HK-2 (cell line): ENCODE measurements at regions not wholly inside any gene's neighbourhood (a gene's known extent, or its start where the extent isn't known, plus 50 kb on each side); places are given as distances from the start of the nearest gene placed in this dataset.

Source experiments
- DNase-seq: peaks from one replicate; pipeline ENCODE4 v3.0.0-alpha.2; 2018; ENCODE audit not compliant: unreplicated experiment

GRCh38 chr10:64503429-64503828, 982.2 kb downstream of the REEP3 start:
- no peak for DNase-seq

- no peak for DNase-seq
These were observed 984.3 kb downstream of the REEP3 start for GRCh38 chr10:64505501-64505900.

DNA sequence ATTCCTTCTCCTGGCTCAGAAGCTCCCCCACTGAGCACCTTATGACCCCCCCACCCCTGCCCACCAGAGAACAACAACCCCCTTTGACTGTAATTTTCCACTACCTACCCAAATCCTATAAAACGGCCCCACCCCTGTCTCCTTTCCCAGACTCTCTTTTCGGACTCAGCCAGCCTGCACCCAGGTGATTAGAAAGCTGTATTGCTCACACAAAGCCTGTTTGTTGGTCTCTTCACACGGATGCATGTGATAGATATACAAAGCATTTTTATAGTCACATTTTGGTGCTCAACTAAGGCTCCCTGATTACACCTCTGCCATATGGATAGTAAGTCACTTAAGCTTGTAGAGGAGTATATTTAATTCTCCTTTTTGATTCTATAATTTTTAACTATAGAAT, 985.8 kb downstream of the REEP3 start:
- no peak for DNase-seq

DNA sequence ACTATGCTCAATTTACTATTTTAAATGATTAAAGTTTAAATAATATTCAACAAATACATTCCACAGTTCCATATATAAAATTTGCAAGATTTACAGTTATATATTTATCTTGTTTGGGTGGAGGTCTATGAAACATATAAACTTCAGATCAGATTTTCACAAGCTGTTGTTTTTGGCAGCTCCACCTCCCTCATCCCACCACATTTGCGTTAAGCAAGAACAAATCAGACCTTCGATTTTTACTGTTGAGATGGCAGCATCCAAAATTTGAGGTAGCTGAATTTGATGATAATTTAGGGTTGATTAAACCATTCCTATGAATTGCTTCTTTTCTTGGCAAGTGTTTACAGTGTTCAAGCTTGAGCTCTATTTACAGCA, 986.4 kb downstream of the REEP3 start:
- DNase-seq, result no peak

GRCh38 chr10:64508029-64508661, 986.9 kb downstream of the REEP3 start:
- DNase-seq, result no peak

DNA sequence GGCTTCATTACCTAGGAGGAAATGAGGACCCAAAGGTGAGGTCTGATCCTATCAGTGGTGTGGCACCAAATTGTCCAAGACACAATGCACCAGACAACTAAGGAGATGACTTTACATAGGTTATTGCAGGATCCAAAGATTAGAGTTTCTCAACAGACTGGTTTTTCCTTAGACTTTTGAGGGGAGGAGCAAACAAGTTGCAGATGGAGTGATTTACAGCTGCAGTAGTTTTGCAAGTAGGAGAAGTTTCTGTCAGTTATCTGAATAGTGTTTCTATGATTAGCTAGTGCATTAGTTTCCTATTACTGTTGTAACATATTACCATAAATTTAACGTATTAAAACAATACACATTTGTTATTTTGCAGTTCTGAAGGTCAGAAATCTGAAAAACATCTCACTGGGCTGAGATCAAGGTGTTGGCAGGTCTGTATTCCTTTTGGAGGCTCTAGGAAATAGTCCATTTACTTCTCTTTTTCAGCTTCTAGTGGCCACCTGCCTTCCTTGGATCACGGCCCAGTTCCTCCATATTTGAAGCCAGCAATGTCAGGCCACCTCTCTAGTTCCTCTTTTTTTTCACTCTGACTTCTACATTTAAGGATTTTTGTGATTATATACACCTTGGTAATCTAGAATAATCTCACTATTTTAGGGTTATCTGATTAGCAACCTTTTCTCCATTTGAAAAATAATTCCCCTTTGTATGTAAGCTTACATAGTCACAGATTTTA, 994.9 kb downstream of the REEP3 start:
- no peak for DNase-seq

DNA sequence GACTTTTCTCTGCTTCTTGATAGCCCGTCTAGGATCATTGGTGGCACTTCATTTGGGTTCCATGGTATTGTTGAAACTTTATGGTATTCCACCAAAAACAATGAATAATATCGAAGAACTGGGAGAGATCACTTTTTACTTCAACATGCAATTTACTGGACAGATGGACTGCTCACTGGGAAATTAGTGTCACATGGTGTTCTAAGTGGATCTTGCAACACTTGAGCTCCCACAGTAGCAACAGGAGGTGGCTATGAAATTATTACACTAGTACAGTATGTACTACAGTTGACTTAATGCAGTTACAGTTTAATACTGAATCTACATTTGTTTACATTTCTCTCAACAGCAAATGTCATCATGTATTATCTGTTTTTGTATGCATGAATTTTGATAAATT, 997.3 kb downstream of the REEP3 start:
- no peak for DNase-seq

DNA sequence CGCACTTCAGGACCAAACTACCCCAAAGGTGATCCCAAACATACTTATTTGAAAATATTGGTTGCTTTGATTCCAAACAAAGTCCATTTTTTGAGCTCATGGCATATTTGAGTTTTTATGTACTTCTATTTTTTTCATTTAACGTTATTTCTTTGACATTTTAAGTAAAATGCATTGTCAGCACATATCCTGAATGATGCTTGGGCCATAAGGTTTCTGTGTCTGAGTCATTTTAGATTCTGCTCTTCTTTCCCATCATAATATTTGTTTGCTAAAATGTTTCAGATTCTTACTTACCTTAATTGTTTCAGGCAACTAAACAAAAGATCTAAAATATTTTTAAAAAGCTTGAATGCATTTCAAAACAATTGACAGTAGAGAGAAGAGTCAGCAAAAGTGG, 998.2 kb downstream of the REEP3 start:
- no peak for DNase-seq

- DNase-seq, result no peak
These were observed 998.6 kb downstream of the REEP3 start for GRCh38 chr10:64519831-64520230.

DNA sequence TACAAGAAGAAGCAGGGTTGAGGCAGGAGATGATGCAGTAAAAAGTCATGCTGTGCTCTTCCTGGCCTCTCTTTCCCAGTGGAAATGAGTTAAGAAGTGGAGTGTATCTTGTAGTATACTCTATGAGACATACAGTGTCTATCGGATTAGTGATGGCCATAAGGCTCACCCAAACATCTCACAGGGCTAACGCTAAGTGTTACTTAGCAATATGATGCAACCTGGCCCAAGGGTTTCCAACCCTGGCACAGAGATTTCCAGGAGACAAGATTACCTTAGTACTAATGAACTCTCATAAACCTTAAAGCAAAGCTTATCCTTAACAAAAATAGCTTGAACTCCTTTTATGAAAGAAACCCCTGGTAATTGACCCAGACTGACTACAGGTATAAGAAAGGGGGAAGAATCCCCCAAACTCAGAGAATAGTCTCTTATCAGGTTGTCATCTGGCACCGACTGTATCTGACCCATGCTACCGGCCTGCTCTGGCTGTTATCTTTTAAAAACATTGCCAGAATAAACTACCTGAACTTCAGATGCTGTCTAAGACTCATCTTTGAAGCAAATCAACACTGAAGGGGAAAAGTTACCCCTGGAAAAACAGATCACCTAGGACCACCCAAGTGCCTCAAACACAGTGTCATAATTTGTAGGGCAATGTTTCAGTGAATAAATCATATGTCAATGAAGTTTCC, 1002.0 kb downstream of the REEP3 start:
- no peak for DNase-seq

DNA sequence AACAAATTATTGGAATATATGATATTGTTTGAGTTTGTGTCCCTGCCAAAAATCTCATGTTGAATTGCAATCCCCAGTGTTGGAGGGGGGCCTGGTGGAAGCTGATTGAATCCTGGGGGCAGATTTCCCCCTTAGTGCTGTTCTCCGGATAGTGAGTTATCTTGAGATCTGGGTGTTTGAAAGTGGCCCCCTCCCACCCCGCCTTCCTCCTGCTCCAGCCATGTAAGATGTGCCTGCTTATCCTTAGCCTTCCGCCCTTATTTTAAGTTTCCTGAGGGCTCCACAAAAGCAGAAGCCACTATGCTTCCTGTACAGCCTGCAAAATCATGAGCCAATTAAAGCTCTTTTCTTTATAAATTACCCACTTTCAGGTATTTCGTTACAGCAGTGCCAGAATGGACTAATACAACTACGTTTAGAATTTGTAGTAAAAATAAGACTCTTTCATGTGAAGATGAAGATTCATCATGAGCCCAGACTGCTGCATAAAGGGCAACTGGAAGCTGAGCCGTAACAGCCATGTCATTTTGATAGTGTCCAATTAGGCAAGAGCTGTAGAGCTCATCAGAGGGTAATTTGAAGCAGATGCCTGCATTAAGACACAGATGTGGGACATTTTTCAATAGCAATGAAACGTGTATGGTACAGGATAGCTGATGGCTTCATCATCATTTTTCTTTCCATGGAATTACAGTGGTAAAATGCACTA, 1007.2 kb downstream of the REEP3 start:
- DNase-seq, result no peak

DNA sequence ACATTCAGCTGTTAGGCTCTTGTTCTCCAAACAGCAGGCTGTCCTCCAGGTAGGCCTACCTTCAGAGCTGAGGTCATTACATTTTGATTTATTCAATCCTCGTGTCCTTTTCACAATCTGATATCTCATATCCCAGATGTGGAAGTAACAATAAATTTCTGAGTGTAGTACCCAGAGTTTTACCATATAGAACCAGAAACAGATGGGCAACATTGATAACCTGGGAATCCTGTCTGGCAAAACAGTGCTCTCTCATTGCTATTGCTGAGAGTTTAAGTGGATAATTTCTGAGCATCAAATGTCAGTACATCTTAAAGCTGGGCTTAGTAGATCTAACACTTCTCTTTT, 1007.8 kb downstream of the REEP3 start:
- DNase-seq, result no peak

- DNase-seq, result no peak
These were observed 1013.4 kb downstream of the REEP3 start for GRCh38 chr10:64534616-64535015.

DNA sequence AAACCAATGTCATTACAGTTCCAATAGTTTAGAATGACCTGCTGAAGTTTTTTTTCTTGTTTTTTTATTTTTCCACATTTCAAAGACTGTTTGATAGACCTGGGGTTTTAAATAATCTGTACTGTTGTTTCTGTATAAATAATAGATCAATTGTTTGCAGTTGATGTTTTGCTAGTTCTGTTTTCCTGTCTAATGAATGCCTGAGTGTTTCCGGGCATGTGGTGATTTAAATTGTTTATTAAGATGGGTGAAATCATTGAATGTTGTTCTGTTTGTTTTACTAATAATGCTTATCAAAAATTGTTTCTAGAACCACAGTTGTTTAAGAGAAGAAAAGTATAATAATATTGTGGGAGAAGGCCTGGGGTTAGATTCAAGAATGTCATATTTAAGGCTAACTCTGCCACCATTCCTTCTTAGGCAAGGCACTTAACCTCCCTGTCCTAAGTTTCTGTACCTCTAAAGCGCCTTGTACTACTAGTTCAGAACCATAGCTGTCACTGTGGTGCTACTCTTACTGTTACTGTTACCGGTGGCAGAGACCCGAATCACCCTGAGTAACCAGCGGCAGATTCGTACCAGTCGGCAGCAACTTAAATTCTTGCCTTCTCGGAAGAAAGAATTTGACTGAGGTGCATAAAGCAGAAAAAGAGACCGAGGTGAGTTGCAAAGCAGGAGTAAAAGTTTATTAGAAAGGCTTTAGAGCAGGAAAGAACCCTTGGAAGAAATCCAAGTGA, 1014.1 kb downstream of the REEP3 start:
- no peak for DNase-seq

- no peak for DNase-seq
These were observed 1015.9 kb downstream of the REEP3 start for GRCh38 chr10:64537112-64537511.

DNA sequence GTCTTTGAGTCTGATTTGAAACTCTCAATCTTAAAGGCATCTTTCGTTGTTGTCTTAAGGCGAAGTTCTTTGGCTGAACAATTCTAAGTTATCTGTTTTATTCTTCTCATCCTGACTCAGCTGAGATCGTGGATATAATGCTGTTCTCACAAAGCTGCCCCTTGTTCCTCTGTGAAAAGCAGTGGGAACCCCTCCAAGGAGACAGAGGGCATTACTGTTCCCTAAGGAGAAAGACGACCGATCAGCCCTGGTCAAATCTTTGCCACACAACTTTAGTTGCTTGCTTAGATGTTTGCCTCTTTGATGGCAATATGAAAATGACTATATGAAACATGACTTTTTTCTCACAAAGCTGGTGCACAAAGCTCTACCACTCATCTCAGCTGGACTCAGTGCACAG, 1016.7 kb downstream of the REEP3 start:
- no peak for DNase-seq

DNA sequence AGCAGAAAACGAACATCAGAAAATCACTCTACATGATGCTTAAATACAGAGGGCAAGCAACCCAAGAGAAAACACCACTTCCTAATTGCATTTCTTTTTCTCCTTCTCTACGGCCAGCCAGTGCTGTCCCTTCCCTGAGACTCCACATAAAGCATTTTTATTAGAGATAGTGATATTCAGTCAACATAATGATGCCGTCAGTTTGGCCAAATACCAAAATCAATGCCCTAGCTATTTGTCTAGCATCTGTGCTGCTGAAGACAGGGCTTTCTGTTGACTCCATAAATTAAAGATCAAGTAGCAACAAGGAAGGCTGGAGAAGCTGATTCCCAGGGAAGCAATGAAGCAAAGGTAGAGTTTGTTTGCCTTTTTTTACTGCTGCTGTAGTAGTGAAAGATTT, 1024.9 kb downstream of the REEP3 start:
- no peak for DNase-seq

DNA sequence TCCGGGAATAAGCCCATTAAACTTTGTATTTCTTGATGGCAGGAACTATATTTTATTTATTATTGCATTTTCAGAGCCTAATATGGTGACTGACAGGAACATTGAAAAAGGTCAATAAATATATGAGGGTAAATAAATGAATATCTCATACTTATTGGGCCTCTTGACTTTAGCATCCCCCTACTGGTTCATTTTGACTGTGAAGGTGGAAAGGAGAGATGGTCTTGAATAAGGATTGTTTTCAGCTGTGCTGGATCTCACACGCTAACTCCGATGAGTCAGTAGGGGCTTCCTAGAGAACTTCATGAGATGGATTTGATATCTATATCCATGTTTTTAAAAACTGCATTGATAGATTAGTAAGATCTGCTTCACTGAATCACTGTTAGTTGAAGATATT, 1026.0 kb downstream of the REEP3 start:
- no peak for DNase-seq

DNA sequence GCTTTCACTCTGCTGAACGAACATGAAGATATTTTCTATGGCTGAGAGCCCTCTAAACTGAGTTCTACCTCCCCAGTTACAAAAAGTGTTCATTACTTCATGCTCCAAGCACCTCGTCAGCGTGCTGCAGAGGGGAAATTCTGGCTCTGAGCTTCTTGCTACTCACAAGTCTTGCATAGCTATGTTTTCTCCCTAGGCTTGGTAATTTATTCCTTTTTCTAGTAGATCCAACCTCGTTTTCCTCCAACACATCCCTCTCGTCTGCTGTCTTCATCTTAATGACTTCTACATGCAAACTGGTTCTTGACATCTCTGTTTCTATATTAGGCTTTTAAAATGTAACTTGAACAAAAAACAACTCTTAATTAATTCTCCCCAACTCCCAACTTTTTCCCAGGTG, 1034.5 kb downstream of the REEP3 start:
- DNase-seq, result no peak

DNA sequence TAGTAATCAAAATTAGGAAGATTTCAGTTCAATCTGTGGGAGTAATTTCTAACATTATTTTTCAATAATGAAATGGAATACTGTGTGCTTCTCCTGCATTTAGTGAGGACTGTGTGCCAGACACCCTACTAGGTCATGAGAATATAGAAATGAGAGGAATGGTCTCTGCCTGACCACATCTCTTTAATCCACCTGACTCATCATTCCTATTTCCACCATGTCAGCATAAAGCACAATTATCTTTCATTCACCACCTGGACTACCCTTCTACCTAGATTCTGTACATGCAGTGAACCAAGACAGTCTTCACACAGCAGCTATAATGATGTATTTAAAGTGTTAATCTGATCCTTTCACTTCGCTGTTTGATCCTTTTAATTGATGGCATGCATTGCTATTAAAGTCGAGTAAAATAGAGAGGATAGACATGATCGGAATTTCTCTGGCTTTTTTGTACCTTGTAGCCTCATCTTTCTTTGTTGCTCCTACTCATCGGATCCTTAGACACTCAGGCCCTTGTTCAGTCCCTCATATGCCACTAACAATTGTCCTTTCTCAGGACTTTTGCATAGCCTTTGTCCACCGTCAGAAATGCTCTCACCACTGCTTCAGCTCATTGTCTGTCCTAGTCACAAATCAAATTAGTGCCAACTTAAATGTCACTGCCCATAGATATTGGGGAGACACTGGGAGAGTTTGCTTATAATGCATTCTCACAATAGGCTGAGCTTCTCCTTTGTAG, 1037.1 kb downstream of the REEP3 start:
- no peak for DNase-seq

- no peak for DNase-seq
These were observed 1049.9 kb downstream of the REEP3 start for GRCh38 chr10:64571056-64571455.
